Testis (tissue), 2 donors: ENCODE measurements at regions not wholly inside any gene's neighbourhood (a gene's known extent, or its start where the extent isn't known, plus 50 kb on each side); places are given as distances from the start of the nearest gene placed in this dataset.
"Not testable (repeated sequence)": the region's sequence is repeated elsewhere in the genome, so short reads cannot be mapped to it uniquely, and the experiment has no call there.

Experiments used
- DNase-seq: peaks from one replicate; pipeline ENCODE4 v3.0.0-alpha.2; 2019
- H3K27ac ChIP-seq, 2 donors: fragments of 200-600 bp; sonication (generic); one replicate each; pipeline ENCODE4 v1.5.1; 2019
- H3K27me3 ChIP-seq: fragments of 200-600 bp; sonication (generic); one replicate; pipeline ENCODE4 v1.5.1; 2019
- H3K36me3 ChIP-seq: fragments of 200-600 bp; sonication (generic); one replicate; pipeline ENCODE4 v1.5.1; 2017; ENCODE audit warnings: low read depth; ENCODE audit errors: missing control alignments
- H3K4me1 ChIP-seq: fragments of 200-600 bp; sonication (generic); one replicate; pipeline ENCODE4 v1.5.1; 2019
- H3K4me3 ChIP-seq, 2 donors: fragments of 200-600 bp; sonication (generic); one replicate each; pipeline ENCODE4 v1.5.1; 2017 to 2019
- H3K9me3 ChIP-seq: fragments of 200-600 bp; sonication (generic); one replicate; pipeline ENCODE4 v1.5.1; 2017
- WGBS, 2 donors: methylation state at CpG; one replicate each; pipeline ENCODE4 v1.1.5; 2018; 5-methylcytosine and 5-hydroxymethylcytosine counted together
- intact Hi-C: fragments of 100-400 bp; cut with DNase I; formaldehyde crosslinking; loops from one replicate; pipeline ENCODE4 v1.15.1; 2023; ENCODE audit warnings: low total_unique reads

DNA sequence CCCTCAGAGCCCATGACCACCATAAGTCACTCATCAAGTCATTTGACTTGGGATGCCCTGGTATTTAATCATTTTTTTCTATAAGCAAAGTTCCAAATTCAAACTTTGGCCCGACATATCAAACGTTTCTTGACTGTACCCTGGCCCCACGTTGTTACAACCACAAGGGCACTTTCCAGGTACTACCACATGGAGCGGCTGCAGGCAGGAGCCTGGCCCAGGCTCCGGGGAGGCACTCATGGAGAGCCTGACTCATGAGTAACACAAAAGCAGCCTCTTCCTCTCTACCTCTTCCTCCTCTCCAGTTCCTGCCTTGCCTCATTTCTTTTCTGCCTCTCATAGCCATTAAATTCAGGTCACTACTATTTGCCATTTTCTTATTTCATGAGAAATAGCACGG, 87.2 kb downstream of the CDRT15L2 start:
- H3K4me1 ChIP-seq, H3K36me3 ChIP-seq, H3K4me3 ChIP-seq, H3K27me3 ChIP-seq, H3K27ac ChIP-seq, H3K9me3 ChIP-seq, intact Hi-C loops, DNase-seq: not testable (repeated sequence)
- WGBS, 2 donors, result 80 to 95% methylated on average over 5 of the region's 6 CpGs

DNA sequence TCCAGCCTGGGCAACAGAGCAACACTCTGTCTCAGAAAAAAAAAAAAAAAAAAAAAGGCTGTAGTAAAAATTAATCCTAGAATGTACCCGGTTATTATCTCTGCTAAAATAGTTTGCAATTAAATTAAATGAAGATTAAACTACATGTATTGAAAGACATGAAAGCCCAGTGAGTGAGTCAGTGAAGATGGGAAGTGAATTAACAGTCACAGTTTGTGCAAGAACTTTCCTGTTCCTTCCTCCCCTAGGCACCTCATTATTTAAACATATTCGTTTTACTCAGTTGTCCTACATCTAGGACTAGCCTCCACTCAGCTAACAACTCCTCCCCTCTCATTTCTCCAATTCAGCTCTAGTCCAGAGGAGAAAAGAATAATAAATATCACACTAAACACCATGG, 88.2 kb downstream of the CDRT15L2 start:
- H3K4me3 ChIP-seq, DNase-seq, H3K4me1 ChIP-seq, H3K27ac ChIP-seq, intact Hi-C loops, H3K27me3 ChIP-seq, H3K36me3 ChIP-seq, H3K9me3 ChIP-seq: not testable (repeated sequence)
- WGBS, 2 donors, result 46 to 61% methylated on average over 2 of the region's 2 CpGs

DNA sequence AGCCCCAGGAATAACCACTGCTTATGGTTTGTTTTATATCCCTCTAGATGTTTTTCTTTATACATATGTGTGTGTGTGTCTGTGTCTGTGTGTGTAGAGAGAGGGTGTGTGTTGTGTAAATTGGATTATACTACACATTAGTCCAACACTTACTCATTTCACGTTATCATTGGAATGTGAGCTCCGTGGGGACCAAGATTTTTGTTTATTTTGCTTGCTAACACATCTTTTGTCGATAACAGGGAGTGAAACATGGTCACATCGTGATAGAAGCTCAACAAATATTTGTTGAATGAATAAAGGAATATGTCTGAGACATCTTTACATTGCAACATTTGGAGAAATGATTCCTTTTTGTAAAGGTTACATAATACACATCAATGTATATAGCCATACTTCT, 88.8 kb downstream of the CDRT15L2 start:
- H3K9me3 ChIP-seq, H3K36me3 ChIP-seq, H3K4me1 ChIP-seq, H3K4me3 ChIP-seq, DNase-seq, H3K27me3 ChIP-seq, intact Hi-C loops, H3K27ac ChIP-seq: not testable (repeated sequence)
- WGBS, 2 donors, result 57 to 60% methylated on average over 4 of the region's 4 CpGs

GRCh38 chr17:20668868-20669267, 89.3 kb downstream of the CDRT15L2 start:
- H3K9me3 ChIP-seq, H3K4me1 ChIP-seq, H3K4me3 ChIP-seq, H3K27me3 ChIP-seq, H3K27ac ChIP-seq, intact Hi-C loops, DNase-seq, H3K36me3 ChIP-seq: not testable (repeated sequence)

DNA sequence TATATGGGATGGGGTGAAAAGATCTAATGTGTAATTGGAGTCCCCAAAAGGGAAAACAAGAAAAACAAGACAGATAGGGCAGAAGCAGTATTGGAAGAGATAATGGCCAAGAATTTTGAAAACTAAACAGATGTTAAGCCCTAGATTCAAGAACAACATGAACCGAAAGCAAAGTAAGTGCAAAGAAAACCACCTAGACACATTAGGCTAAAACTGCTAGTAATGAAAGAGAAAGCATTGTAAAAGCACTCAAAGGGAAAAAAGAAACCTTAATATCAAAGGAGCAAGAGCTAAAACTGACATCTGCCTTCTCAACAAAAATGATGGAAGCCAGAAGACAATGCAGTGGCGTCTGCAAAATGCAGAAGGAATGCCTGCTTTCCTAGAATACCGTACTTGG, 91.0 kb downstream of the CDRT15L2 start:
- H3K9me3 ChIP-seq, H3K27me3 ChIP-seq, H3K27ac ChIP-seq, H3K36me3 ChIP-seq, DNase-seq, H3K4me3 ChIP-seq, intact Hi-C loops, H3K4me1 ChIP-seq: not testable (repeated sequence)
- no CpG with 5 or more reads among the region's 3 CpGs for WGBS, 2 donors

GRCh38 chr17:20674374-20674773, 94.8 kb downstream of the CDRT15L2 start:
- H3K27me3 ChIP-seq, H3K4me3 ChIP-seq, H3K9me3 ChIP-seq, DNase-seq, H3K4me1 ChIP-seq, H3K27ac ChIP-seq, intact Hi-C loops, H3K36me3 ChIP-seq: not testable (repeated sequence)
- WGBS, 2 donors, result 82 to 95% methylated on average over 1 to 2 of the region's 2 CpGs

GRCh38 chr17:20675707-20676106, 96.2 kb downstream of the CDRT15L2 start:
- H3K27me3 ChIP-seq, H3K4me3 ChIP-seq, intact Hi-C loops, DNase-seq, H3K4me1 ChIP-seq, H3K27ac ChIP-seq, H3K36me3 ChIP-seq, H3K9me3 ChIP-seq: not testable (repeated sequence)
- 53 to 67% methylated on average over 2 of the region's 2 CpGs for WGBS, 2 donors

DNA sequence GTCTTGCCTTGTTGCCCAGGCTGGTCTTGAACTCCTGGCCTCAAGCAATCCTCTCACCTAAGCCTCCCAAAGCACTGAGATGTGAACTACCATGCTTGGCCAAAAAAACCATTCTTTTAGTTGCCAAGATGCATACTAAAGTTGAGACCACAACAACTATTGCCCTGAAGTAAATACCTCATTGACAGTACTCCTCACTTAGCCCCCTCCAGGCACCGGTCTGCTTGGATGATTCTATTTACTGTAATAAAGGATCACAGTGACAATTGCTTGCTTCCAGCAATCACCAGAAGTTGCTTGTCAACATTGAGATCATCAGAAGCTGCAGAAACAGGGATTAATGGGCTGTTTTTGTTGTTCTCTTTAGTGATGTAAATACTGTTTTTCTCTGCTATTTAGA, 97.1 kb downstream of the CDRT15L2 start:
- intact Hi-C loops, H3K4me1 ChIP-seq, H3K27me3 ChIP-seq, DNase-seq, H3K4me3 ChIP-seq, H3K27ac ChIP-seq, H3K9me3 ChIP-seq, H3K36me3 ChIP-seq: not testable (repeated sequence)
- WGBS, 2 donors, result 41 to 44% methylated on average over 1 of the region's 1 CpG

GRCh38 chr17:20677469-20677868, 97.9 kb downstream of the CDRT15L2 start:
- intact Hi-C loops, result not testable (repeated sequence)

GRCh38 chr17:20678424-20678823, 98.9 kb downstream of the CDRT15L2 start:
- H3K4me3 ChIP-seq, intact Hi-C loops, H3K4me1 ChIP-seq, H3K27ac ChIP-seq, H3K9me3 ChIP-seq, H3K36me3 ChIP-seq, H3K27me3 ChIP-seq, DNase-seq: not testable (repeated sequence)
- WGBS, 2 donors, result 84 to 87% methylated on average over 5 of the region's 5 CpGs

More at GRCh38 chr17:20677469-20677868, 97.9 kb downstream of the CDRT15L2 start:
- not testable (repeated sequence) for DNase-seq, H3K9me3 ChIP-seq, H3K4me3 ChIP-seq, H3K4me1 ChIP-seq, H3K27ac ChIP-seq, H3K27me3 ChIP-seq, H3K36me3 ChIP-seq
- 89 to 96% methylated on average over 4 to 8 of the region's 8 CpGs for WGBS, 2 donors

- H3K4me1 ChIP-seq, H3K27ac ChIP-seq, H3K36me3 ChIP-seq, H3K9me3 ChIP-seq, DNase-seq, H3K4me3 ChIP-seq, H3K27me3 ChIP-seq, intact Hi-C loops: not testable (repeated sequence)
- WGBS, 2 donors, result 66 to 74% methylated on average over 5 to 6 of the region's 8 CpGs
Measured at GRCh38 chr17:20681746-20682722, 102.5 kb downstream of the CDRT15L2 start.

DNA sequence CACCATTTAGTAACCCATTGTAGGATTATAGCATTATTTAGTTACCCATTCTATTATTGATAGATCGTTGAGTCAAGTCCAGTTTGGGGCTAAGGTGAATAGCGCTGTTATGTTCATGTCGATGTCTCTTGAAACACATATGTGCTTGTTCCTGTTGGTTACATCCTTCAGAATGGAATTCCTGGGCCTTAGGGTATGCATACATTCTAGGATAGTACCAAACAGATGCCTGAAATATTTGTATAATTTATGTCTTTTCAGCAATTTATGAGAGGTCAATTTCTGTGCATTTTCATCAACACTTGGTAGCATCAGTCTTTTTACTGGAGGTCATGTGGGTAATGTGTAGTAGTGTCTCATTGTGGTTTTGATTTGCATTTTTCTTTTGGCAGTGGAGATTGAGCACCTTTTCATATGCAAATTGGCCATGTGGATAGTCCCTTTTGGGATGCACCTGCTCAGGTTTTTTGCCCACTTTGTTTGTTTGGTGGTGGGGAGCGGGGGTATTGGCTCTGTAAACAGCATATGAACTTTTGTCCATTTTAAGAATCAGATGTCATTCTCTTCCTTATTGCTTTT, 104.2 kb downstream of the CDRT15L2 start:
- H3K4me3 ChIP-seq, H3K36me3 ChIP-seq, H3K9me3 ChIP-seq, H3K27me3 ChIP-seq, intact Hi-C loops, H3K4me1 ChIP-seq, DNase-seq, H3K27ac ChIP-seq: not testable (repeated sequence)
- 93 to 95% methylated on average over 3 to 4 of the region's 4 CpGs for WGBS, 2 donors
